ENCODE measurements at regions not wholly inside any gene's neighbourhood (a gene's known extent, or its start where the extent isn't known, plus 50 kb on each side); places are given as distances from the start of the nearest gene placed in this dataset.
"Not testable (repeated sequence)": the region's sequence is repeated elsewhere in the genome, so short reads cannot be mapped to it uniquely, and the experiment has no call there.

DNA sequence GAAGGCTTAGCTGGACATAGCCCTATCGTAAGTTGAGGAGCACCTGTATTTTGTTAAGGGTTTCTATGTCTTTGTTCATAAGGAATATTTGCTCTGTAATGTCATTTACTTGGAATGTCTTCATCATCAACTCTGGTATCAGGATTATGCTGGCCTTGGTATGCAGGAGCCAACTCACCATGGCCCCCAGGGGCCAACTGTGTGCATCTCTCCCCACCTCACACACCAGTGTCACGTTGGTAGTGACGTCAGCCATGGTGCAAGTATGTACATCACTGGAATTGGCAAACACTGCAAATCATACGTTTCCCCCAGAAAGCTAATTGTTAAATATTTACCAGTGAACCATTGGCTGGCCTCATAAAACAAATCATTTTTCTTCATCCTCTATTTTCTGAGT, 70.8 kb downstream of the YTHDF1 start:
- DNase-seq (ENCODE audit: low spot score): no peak

DNA sequence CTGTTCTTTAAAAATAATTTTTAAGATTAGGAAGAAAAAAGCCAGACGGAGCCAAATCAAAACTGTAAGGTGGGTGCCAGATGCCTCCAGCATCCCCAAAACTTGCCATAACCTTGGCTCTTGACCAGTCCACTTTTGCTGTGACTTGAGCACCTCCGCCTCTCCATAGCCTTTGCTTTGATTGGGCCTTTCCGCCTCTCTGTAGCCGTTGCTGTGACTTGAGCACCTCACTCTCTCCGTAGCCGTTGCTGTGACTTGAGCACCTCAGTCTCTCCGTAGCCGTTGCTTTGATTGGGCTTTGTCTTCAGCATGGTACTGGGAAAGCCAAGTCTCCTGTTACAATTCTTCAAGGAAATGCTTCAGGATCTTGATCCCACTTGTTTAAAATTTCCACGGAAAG, 73.0 kb downstream of the YTHDF1 start:
- no peak for DNase-seq (ENCODE audit: low spot score)

DNA sequence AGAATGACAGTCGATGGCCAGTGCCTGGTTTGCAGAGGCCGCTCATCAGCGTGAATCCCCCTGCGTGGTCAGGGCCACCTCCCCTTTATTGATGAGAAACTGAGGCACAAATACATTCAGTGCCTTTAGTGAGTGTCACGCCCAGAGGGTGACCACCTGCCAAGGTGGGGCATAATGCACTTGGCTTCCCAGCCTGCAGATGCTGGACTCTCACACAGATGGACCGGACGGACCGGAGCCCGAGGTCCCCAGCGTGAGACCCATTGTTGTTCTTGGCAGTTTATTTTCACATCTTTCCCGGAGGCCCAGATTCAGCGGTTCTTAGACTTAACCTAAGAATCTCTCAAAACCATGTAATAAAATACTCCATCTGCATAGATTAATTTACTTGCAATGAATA, 74.4 kb downstream of the YTHDF1 start:
- DNase-seq (ENCODE audit: low spot score): no peak

DNA sequence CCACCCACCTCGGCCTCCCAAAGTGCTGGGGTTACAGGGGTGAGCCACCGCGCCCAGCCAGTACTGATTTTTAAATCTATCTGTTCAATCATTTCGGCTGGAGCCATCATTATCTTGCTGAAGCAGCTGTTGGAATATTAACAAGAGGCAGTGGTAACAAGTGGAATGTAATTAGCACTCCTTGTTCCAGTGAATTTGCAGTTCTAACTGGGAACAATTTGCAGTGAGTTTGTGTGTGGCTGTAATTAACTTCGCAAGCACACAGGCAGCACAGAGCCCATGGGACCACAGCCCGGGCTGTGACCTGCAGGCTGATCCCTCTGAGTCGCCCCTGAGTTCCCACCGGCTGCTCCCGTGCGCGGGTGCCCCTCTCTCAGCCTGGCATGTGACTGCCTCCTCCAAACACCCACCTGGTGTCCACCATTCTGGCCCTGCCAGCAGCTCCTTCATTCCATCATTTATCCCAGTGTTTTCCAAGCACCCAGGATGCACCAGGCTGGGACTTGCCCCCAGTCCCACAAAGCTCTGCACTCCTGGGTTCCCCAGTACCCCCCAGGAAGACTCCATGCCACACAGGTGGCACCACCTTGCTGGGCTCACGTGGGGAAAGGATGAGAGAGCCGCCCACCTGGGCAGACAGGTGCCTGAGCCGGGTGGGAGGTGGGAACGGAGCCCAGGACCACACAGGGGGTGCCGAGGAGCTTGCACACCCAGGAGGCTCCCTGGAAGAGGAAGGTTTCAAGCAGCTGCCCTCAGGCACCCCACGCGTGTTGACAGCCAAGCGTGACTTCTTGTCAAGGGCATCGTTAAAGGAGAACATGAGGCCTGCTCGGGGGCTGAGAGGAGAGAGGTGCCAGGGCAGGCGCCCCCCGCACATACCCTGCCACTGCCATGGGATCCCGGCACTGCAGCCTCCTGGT, 75.2 kb downstream of the YTHDF1 start:
- DNase-seq (ENCODE audit: low spot score): no peak

DNA sequence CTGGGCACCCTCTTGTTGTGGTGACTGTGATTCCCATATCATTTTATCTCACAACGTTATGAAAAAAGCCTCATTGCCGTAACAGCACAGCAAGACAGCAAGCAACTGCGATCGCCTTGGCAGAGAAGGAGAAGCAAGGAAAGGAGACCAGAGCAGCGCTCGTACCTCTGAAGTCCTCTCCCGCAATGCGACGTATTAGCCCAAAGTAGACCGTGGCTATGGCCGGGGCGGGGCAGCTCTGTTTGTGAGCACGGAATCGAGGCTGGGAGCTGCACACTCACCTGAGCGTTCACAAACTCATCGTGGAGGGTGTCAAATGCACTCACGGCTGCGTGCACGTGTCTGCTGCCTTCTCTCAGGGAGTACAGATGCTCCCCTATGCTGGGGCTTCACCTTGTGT, 76.1 kb downstream of the YTHDF1 start:
- DNase-seq (ENCODE audit: low spot score): no peak

DNA sequence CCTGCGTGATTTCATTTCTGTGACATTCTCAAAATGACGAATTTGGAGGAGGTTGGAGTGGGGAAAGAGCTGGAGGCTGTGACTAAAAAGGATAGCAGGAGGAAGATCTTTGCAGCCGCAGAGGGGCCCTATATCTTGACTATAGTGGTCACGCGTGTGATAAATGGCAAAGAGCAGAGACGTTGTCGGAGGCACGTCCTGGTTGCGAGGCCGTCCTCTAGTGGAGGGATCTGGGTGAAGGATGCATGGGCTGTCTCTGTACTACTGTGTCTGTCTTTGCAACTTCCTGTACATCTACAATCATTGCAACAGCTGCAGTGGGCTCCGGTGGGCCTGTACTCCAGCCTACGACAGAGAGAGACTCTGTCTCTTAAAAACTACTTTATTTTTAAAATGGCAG, 76.6 kb downstream of the YTHDF1 start:
- DNase-seq (ENCODE audit: low spot score): no peak

DNA sequence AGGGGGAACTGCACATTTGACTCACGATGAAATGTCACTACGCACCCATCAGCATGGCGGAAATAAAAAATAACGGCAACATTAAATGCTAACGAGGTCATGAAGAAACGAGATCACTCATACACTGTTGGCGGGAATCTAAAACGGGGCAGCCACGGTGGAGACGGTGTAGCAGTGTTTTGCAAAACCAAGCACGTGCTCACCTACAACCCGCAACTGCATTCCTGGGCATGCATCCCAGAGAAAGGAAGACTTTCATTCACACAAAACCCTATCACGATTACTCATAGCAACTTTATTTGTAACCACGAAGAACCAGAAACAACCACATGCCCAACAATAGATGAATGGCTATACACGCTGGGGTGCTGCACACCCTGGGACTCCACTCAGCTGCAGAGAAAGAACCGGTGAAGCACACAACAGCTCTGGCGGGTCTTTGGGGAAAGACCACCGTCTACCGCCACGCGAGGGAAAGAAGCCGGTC, 77.0 kb downstream of the YTHDF1 start:
- DNase-seq (ENCODE audit: low spot score): no peak

DNA sequence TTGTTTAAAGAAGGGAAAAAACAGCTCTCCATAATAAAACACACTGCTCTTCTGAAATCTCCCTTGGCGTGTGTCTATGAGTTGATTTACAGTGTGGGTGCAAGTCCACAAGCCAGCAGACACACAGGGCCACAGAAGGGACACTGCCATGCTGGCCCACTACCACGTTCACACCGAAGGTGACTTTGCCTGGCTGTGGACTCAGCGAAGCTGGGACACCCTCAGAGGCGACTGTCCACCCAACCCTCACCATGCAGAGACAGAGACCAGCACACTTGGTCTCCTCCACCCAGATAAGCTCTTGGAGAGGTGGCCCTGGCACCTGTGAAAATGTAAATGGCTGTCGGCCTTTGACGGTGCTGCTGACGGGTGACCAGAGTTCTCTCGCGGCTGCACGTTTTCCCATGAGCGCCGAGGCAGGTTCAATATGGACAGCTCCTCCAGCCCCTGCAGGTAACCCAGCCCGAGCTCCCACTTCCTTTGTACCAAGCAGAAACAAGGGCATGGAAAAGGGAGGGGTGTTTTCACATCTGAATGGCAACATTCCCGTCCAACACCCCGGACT, 78.0 kb downstream of the YTHDF1 start:
- no peak for DNase-seq (ENCODE audit: low spot score)

DNA sequence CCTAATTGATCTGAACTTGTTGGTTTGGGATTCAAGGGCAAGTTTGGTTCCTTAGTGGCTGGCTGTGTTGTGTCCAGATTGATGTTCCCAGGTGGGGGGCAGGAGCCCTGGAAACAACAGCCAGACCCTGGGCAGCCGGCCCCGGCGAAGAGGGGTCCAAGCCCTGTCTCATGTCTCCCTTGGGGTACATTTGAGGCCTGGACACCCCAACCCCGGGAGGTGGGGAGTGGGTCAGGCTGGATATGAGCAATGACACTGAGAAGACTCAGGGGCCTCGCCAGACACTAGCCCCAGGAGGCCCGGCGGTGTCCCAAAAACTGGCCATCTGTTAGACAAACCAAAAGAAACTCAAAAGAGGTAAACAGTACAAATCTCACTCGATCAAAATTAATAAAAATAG, 79.6 kb downstream of the YTHDF1 start:
- DNase-seq (ENCODE audit: low spot score): no peak

DNA sequence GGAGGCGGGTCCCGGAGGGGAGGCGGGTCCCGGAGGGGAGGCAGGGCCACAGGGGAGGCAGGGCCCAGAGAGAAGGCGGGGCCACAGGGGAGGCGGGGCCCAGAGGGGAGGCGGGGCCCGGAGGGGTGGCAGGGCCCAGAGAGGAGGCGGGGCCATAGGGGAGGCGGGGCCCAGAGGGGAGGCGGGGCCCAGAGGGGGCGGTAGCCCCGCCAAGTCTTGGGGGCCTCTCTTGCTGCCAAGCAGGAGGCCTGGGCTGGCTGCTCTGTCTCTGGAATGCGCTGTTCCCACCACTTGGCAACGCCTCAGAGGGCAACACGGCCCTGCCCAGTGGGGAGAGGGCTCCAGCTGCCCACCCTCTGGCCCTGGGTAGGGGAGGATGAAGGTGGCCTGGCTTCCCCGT, 80.5 kb downstream of the YTHDF1 start:
- DNase-seq (ENCODE audit: low spot score): peak; percentile 10

DNA sequence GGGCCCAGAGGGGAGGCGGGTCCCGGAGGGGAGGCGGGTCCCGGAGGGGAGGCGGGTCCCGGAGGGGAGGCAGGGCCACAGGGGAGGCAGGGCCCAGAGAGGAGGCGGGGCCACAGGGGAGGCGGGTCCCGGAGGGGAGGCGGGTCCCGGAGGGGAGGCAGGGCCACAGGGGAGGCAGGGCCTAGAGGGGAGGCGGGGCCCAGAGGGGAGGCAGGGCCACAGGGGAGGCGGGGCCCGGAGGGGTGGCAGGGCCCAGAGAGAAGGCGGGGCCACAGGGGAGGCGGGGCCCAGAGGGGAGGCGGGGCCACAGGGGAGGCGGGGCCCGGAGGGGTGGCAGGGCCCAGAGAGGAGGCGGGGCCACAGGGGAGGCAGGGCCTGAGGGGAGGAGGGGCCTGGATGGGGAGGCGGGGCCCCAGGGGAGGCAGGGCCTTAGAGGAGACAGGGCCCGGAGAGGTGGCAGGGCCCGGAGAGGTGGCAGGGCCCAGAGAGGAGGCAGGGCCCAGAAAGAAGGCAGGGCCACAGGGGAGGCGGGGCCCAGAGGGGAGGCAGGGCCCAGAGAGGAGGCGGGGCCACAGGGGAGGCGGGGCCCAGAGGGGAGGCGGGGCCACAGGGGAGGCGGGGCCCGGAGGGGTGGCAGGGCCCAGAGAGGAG, 81.1 kb downstream of the YTHDF1 start:
- not testable (repeated sequence) for DNase-seq (ENCODE audit: low spot score)

DNA sequence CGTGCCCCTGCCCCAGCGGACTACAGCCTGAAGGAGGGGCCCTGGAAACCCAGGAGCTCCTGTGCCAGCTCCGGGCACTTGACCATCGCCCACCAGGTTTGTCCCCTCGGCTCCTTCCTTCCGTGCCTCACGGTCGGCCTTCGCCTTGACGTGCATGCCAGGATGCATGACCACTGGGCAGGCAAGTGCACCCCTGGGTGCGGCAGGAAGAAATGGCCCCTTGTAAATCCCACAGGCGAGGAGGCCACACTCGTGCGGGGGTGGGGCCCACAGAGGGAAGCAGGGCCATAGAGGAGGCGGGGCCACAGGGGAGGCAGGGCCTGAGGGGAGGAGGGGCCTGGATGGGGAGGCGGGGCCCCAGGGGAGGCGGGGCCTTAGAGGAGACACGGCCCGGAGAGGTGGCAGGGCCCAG, 81.7 kb downstream of the YTHDF1 start:
- DNase-seq (ENCODE audit: low spot score): no peak

DNA sequence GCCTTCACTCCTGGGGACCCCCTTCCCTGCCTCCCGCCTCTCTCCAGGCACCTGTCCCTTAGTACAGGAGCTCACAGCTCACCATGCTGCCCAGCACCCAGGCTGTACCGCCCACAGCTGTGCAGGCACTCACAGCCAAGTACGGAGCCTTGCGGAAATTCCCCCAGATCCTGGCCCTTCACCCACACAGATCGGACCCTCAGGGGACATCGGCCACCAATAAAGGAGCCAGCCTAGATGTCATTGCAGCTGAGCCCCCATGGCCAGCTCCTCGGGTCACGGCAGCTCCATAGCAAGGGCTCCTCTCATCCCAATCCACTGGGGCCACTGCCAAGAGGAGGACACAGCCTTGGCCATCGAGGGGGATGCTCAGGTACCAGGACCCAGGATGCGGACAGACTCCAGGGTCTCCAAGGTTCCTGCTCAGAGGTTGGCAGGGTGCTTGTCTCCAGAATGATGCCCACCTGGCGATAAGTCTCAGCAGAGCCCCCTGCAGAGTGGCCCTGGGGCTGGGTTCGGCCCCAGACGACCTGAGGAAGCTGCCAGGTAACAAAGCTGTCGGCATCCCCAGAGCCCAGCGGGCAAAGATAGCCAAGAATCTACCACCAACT, 82.3 kb downstream of the YTHDF1 start:
- DNase-seq (ENCODE audit: low spot score): no peak

DNA sequence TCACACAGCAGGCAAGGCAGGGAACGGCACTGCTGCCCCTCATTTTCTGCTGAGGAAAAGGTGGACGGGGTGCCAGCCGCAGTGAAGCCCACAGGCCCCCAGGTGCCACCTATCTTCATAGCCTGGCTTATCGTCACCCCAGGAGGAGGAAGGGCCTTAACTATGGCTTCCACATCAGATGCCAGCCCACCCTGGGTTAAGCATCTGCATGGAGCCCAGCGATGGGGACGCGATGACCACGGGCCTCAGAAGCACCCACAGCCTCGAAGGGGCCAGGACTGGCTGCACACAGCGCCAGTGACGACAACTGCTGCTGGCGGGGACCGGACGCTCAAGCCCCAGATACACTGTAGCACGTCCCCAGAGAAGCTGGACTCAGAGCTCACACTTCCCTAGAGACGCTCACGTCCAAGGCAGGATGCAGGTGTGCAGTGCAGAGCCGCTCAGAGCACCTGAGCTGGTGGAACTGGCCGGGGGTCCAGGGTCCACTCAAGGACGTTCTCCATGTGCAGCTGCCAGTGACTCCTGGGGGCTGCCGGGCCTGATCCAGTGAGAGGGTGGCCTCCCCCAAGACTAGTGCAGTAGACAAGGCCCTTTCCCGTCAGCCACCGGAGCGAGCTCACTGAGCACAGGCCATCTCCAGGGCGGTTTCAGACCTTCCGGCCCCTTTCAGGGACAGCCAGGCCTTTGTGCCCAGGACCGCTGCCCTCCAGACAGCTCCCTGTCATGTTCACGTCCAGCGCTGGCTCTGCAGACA, 83.0 kb downstream of the YTHDF1 start:
- no peak for DNase-seq (ENCODE audit: low spot score)

DNA sequence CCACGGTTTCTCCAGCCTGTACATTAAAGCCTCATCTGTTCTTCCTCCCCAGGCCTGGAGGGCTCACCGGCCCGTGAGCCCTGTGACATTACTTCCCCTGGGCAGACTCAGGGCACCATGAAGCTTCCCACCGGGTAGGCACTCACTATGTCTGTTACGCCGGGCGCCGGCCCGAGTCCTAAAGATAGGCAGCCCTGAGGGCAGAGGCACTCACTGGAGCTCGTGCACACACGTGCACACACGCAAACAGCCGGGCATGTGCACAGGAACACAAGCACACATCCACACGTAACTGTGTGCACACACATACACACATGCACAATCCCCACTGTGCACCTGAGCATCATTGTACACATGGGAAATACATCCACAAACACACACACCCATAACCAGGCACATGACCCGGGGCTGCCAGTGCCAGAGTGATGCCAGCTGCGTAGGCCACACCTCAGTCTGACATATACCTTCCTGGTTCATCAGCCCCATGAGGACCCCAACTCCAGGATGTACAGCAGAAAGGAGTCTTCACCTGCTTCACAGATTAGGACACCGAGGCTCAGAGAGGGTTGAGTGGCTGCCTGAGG, 83.7 kb downstream of the YTHDF1 start:
- no peak for DNase-seq (ENCODE audit: low spot score)

DNA sequence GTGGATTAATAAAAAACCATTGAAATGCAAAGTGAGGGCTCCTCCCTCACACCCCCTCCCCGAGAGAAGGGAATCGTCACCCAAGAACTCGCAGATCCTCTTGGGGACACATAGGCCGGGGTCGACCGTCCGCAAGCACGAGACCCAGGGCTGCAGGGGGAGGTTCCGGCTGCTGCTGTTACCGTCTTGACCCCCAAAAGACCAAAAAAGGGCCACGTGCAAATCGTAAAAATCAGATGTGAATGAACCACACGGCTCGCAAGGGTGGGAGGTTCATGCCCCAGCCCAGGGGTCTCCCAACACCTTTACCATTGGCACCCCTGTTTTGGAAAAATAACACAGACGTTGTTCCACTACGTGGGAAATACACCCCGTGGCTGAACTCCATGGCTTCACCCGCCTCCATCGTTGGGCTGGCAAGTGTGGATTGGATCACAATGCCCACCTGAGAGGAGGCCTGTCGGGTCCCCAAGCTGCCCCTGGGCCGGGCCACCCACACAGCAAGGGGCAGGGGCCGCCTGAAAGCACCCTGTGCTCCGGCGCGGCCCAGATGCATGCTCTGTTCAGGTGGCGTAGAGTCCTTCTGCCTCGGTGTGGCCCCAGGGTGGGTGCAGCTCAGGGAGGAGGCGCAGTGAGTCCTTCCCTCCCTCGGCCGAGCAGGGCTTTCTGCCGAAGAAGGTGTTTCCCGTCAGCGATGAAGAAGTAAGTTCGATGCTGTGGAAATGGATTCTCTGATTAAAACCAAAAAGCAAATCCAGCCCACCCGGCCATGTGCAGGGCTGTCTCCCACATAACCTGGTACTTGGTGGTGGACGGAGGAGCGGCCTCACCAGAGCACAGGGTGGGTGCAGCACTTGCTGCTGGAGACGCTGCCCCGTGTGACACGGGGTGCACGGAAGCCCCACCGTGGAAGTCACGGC, 85.0 kb downstream of the YTHDF1 start:
- no peak for DNase-seq (ENCODE audit: low spot score)

DNA sequence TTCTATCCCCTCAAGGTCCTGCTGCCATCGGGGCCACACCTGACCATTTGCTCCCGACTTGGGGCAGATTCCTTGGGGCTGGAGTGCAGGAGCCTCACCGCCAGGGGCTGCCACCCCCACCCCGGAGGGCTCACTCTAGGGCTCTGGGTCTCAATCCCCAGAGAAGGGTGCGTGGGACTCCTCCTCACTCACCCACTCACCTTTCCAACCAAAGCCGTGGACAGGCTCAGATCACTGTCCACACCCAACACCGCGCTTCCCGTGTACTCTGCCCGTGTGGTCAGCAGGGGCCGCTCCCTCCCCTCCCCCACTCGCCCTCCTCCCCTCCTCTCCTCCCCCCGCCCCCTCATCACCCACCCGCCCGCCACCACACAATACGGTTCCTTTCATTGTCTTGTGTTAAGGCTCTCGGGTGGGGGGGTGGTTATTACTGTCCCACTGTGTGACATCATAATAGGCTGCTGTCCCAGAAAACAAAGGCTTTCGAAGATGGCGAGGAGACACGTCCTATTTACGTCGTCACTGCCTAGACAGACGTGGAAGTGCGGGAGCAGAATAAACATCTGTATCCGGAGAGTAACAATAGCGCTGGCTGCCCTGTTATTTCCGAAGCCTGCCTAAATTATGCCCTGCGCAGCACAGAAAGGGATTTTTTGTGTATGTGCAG, 85.8 kb downstream of the YTHDF1 start:
- no peak for DNase-seq (ENCODE audit: low spot score)

DNA sequence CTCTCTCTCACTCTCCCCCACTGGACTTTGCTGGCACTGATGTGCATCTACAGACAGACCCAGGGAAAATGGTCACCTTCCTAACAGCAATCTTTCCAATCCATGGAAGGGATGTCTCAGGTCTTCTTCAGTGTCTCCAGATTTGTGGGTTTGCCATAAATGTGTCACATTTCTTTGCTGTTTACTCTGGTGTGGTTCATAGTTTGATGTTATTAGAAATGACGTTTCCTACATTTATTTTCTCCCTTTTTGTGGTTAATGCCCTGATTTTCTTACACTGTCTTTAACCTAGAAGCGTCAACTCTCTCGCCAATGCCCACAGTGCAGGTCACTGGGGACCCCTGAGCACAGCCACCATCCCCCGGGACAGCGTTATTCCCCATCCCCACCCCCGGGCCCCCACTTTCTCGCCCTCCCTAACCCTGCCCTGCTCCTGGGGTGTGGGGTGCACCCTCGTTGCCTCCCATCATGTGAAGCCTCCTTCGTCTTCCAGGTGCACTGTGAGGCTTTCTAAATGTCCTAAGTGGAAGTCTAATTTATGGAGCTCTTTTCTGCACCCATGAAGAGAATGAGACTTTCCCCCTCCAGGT, 86.5 kb downstream of the YTHDF1 start:
- DNase-seq (ENCODE audit: low spot score): no peak

DNA sequence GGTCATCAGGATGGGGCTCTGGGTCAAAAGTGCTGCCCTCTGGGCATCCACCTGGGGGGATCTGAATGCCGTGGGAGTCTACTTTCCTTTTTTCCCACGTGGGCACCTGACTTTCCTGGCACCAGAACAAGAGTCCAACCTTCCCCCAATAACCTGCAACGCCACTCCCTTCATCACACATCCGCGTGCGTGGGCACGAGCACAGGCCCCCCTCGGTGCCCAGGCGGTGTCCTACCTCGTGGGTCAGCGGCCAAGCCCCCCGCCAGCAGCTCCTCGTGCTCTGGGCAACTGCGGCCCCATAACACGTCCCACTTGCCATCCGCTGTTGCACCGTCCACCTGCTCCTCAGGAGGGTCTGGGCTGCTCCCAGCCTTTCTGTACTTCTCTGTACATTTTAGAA, 87.0 kb downstream of the YTHDF1 start:
- DNase-seq (ENCODE audit: low spot score): no peak

DNA sequence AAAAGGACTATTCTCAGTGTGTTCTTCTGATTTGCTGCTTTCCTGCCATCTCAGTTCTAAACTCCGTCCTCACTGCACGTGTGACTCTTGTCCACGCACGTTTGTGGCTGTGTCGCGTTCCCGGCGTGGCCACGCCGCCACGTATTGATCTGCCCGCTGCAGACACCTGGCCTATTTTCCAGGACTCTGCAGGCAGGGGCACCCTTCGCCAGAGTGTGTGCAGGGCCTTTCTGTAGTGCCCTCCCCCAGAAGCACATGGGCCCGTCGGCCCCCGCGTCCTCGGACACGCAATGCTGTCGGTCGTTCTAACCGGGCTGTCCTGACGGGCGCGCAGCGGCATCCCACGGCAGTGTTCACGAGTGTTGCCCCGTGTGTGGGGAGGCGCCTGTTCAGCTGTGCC, 87.6 kb downstream of the YTHDF1 start:
- DNase-seq (ENCODE audit: low spot score): no peak
